ENCODE measurements at regions not wholly inside any gene's neighbourhood (a gene's known extent, or its start where the extent isn't known, plus 50 kb on each side); places are given as distances from the start of the nearest gene placed in this dataset.

GRCh38 chr4:166585491-166585890 is 648.8 kb downstream of the SPOCK3 start:
- H3K27me3 ChIP-seq (ENCODE audit: control insufficient read depth in 2 of 2, insufficient read depth in 1 of 2, low read length in 1 of 2), result no peaks in the 10 kb centered on the region
- no peaks in the 10 kb centered on the region for H3K36me3 ChIP-seq (ENCODE audit: control insufficient read depth in 2 of 2, insufficient read depth in 2 of 2, low read length in 1 of 2)
- no peak for DNase-seq (ENCODE audit: low read depth in 6 of 9, low spot score in 9 of 9)
- no peak overlapping the region for H3K27ac ChIP-seq (ENCODE audit: low read depth in 1 of 2, low read length in 1 of 2)
- no peaks in the 10 kb centered on the region for H3K9me3 ChIP-seq (ENCODE audit: control insufficient read depth in 2 of 2, insufficient read depth in 1 of 2, low read length in 1 of 2)
- 85% methylated on average over 3 of the region's 3 CpGs for WGBS
- no peak overlapping the region for H3K4me3 ChIP-seq (ENCODE audit: low read length in 2 of 2)
- H3K4me1 ChIP-seq (ENCODE audit: control insufficient read depth in 2 of 2, insufficient read depth in 2 of 2, low read length in 2 of 2), result no peaks in the 10 kb centered on the region

- no peak overlapping the region for H3K4me3 ChIP-seq (ENCODE audit: low read length in 2 of 2)
- H3K27me3 ChIP-seq (ENCODE audit: control insufficient read depth in 2 of 2, insufficient read depth in 1 of 2, low read length in 1 of 2), result no peaks in the 10 kb centered on the region
- no peaks in the 10 kb centered on the region for H3K9me3 ChIP-seq (ENCODE audit: control insufficient read depth in 2 of 2, insufficient read depth in 1 of 2, low read length in 1 of 2)
- 94% methylated on average over 1 of the region's 1 CpG for WGBS
- no peaks in the 10 kb centered on the region for H3K4me1 ChIP-seq (ENCODE audit: control insufficient read depth in 2 of 2, insufficient read depth in 2 of 2, low read length in 2 of 2)
- no peak overlapping the region for H3K27ac ChIP-seq (ENCODE audit: low read depth in 1 of 2, low read length in 1 of 2)
- no peak for DNase-seq (ENCODE audit: low read depth in 6 of 9, low spot score in 9 of 9)
- no peaks in the 10 kb centered on the region for H3K36me3 ChIP-seq (ENCODE audit: control insufficient read depth in 2 of 2, insufficient read depth in 2 of 2, low read length in 1 of 2)
Measured at GRCh38 chr4:166594326-166594946, 639.9 kb downstream of the SPOCK3 start.

- Histone ChIP-seq H3K27me3 (ENCODE audit: control insufficient read depth in 2 of 2, insufficient read depth in 1 of 2, low read length in 1 of 2) (no peaks in the 10 kb centered on the region), H3K9me3 (ENCODE audit: control insufficient read depth in 2 of 2, insufficient read depth in 1 of 2, low read length in 1 of 2) (peaks cover 0 to 3% of the 10 kb centered on the region in 2 donors), H3K27ac (ENCODE audit: low read depth in 1 of 2, low read length in 1 of 2) (no peak overlapping the region), H3K4me3 (ENCODE audit: low read length in 2 of 2) (no peak overlapping the region), H3K36me3 (ENCODE audit: control insufficient read depth in 2 of 2, insufficient read depth in 2 of 2, low read length in 1 of 2) (no peaks in the 10 kb centered on the region), H3K4me1 (ENCODE audit: control insufficient read depth in 2 of 2, insufficient read depth in 2 of 2, low read length in 2 of 2) (no peaks in the 10 kb centered on the region)
- WGBS, result 95% methylated on average over 1 of the region's 1 CpG
- DNase-seq (ENCODE audit: low read depth in 6 of 9, low spot score in 9 of 9), result no peak
Measured at GRCh38 chr4:166600264-166600663, 634.0 kb downstream of the SPOCK3 start.

GRCh38 chr4:166602068-166602467 is 632.2 kb downstream of the SPOCK3 start:
- no peaks in the 10 kb centered on the region for H3K4me1 ChIP-seq (ENCODE audit: control insufficient read depth in 2 of 2, insufficient read depth in 2 of 2, low read length in 2 of 2)
- peaks cover 0 to 3% of the 10 kb centered on the region in 2 donors for H3K9me3 ChIP-seq (ENCODE audit: control insufficient read depth in 2 of 2, insufficient read depth in 1 of 2, low read length in 1 of 2)
- H3K36me3 ChIP-seq (ENCODE audit: control insufficient read depth in 2 of 2, insufficient read depth in 2 of 2, low read length in 1 of 2), result no peaks in the 10 kb centered on the region
- 94% methylated on average over 8 of the region's 8 CpGs for WGBS
- DNase-seq (ENCODE audit: low read depth in 6 of 9, low spot score in 9 of 9), result no peak
- H3K4me3 ChIP-seq (ENCODE audit: low read length in 2 of 2), result no peak overlapping the region
- no peak overlapping the region for H3K27ac ChIP-seq (ENCODE audit: low read depth in 1 of 2, low read length in 1 of 2)
- H3K27me3 ChIP-seq (ENCODE audit: control insufficient read depth in 2 of 2, insufficient read depth in 1 of 2, low read length in 1 of 2), result no peaks in the 10 kb centered on the region

GRCh38 chr4:166622425-166622977 is 611.8 kb downstream of the SPOCK3 start:
- no peaks in the 10 kb centered on the region for H3K4me1 ChIP-seq (ENCODE audit: control insufficient read depth in 2 of 2, insufficient read depth in 2 of 2, low read length in 2 of 2)
- no peaks in the 10 kb centered on the region for H3K27me3 ChIP-seq (ENCODE audit: control insufficient read depth in 2 of 2, insufficient read depth in 1 of 2, low read length in 1 of 2)
- no peaks in the 10 kb centered on the region for H3K9me3 ChIP-seq (ENCODE audit: control insufficient read depth in 2 of 2, insufficient read depth in 1 of 2, low read length in 1 of 2)
- DNase-seq (ENCODE audit: low read depth in 6 of 9, low spot score in 9 of 9), result no peak
- no peak overlapping the region for H3K27ac ChIP-seq (ENCODE audit: low read depth in 1 of 2, low read length in 1 of 2)
- no peaks in the 10 kb centered on the region for H3K36me3 ChIP-seq (ENCODE audit: control insufficient read depth in 2 of 2, insufficient read depth in 2 of 2, low read length in 1 of 2)
- H3K4me3 ChIP-seq (ENCODE audit: low read length in 2 of 2), result no peak overlapping the region
- WGBS, result 85% methylated on average over 6 of the region's 6 CpGs

GRCh38 chr4:166625018-166625637 is 609.2 kb downstream of the SPOCK3 start:
- Histone ChIP-seq H3K27ac (ENCODE audit: low read depth in 1 of 2, low read length in 1 of 2) (no peak overlapping the region), H3K27me3 (ENCODE audit: control insufficient read depth in 2 of 2, insufficient read depth in 1 of 2, low read length in 1 of 2) (no peaks in the 10 kb centered on the region), H3K36me3 (ENCODE audit: control insufficient read depth in 2 of 2, insufficient read depth in 2 of 2, low read length in 1 of 2) (no peaks in the 10 kb centered on the region), H3K9me3 (ENCODE audit: control insufficient read depth in 2 of 2, insufficient read depth in 1 of 2, low read length in 1 of 2) (no peaks in the 10 kb centered on the region), H3K4me3 (ENCODE audit: low read length in 2 of 2) (no peak overlapping the region), H3K4me1 (ENCODE audit: control insufficient read depth in 2 of 2, insufficient read depth in 2 of 2, low read length in 2 of 2) (no peaks in the 10 kb centered on the region)
- no peak for DNase-seq (ENCODE audit: low read depth in 6 of 9, low spot score in 9 of 9)
- 40% methylated on average over 1 of the region's 1 CpG for WGBS

- H3K27me3 ChIP-seq (ENCODE audit: control insufficient read depth in 2 of 2, insufficient read depth in 1 of 2, low read length in 1 of 2), result no peaks in the 10 kb centered on the region
- 79% methylated on average over 2 of the region's 2 CpGs for whole genome bisulfite sequencing
- no peaks in the 10 kb centered on the region for H3K36me3 ChIP-seq (ENCODE audit: control insufficient read depth in 2 of 2, insufficient read depth in 2 of 2, low read length in 1 of 2)
- H3K27ac ChIP-seq (ENCODE audit: low read depth in 1 of 2, low read length in 1 of 2), result no peak overlapping the region
- H3K9me3 ChIP-seq (ENCODE audit: control insufficient read depth in 2 of 2, insufficient read depth in 1 of 2, low read length in 1 of 2), result no peaks in the 10 kb centered on the region
- H3K4me1 ChIP-seq (ENCODE audit: control insufficient read depth in 2 of 2, insufficient read depth in 2 of 2, low read length in 2 of 2), result no peaks in the 10 kb centered on the region
- H3K4me3 ChIP-seq (ENCODE audit: low read length in 2 of 2), result no peak overlapping the region
- DNase-seq (ENCODE audit: low read depth in 6 of 9, low spot score in 9 of 9), result no peak
Measured at GRCh38 chr4:166628454-166628853, 605.8 kb downstream of the SPOCK3 start.

GRCh38 chr4:166635367-166635766 is 598.9 kb downstream of the SPOCK3 start:
- no peaks in the 10 kb centered on the region for H3K27me3 ChIP-seq (ENCODE audit: control insufficient read depth in 2 of 2, insufficient read depth in 1 of 2, low read length in 1 of 2)
- no peak overlapping the region for H3K4me3 ChIP-seq (ENCODE audit: low read length in 2 of 2)
- H3K4me1 ChIP-seq (ENCODE audit: control insufficient read depth in 2 of 2, insufficient read depth in 2 of 2, low read length in 2 of 2), result no peaks in the 10 kb centered on the region
- no peak overlapping the region for H3K27ac ChIP-seq (ENCODE audit: low read depth in 1 of 2, low read length in 1 of 2)
- no peaks in the 10 kb centered on the region for H3K36me3 ChIP-seq (ENCODE audit: control insufficient read depth in 2 of 2, insufficient read depth in 2 of 2, low read length in 1 of 2)
- 97% methylated on average over 2 of the region's 2 CpGs for WGBS
- DNase-seq (ENCODE audit: low read depth in 6 of 9, low spot score in 9 of 9), result no peak
- H3K9me3 ChIP-seq (ENCODE audit: control insufficient read depth in 2 of 2, insufficient read depth in 1 of 2, low read length in 1 of 2), result no peaks in the 10 kb centered on the region

- WGBS, result 80% methylated on average over 2 of the region's 2 CpGs
- H3K27ac ChIP-seq (ENCODE audit: low read depth in 1 of 2, low read length in 1 of 2), result no peak overlapping the region
- H3K36me3 ChIP-seq (ENCODE audit: control insufficient read depth in 2 of 2, insufficient read depth in 2 of 2, low read length in 1 of 2), result no peaks in the 10 kb centered on the region
- DNase-seq (ENCODE audit: low read depth in 6 of 9, low spot score in 9 of 9), result no peak
- H3K9me3 ChIP-seq (ENCODE audit: control insufficient read depth in 2 of 2, insufficient read depth in 1 of 2, low read length in 1 of 2), result no peaks in the 10 kb centered on the region
- no peak overlapping the region for H3K4me3 ChIP-seq (ENCODE audit: low read length in 2 of 2)
- no peaks in the 10 kb centered on the region for H3K27me3 ChIP-seq (ENCODE audit: control insufficient read depth in 2 of 2, insufficient read depth in 1 of 2, low read length in 1 of 2)
- no peaks in the 10 kb centered on the region for H3K4me1 ChIP-seq (ENCODE audit: control insufficient read depth in 2 of 2, insufficient read depth in 2 of 2, low read length in 2 of 2)
Measured at GRCh38 chr4:166637816-166638215, 596.5 kb downstream of the SPOCK3 start.
